Stimulated activated CD8-positive, alpha-beta memory T cell treated with anti-CD3 and anti-CD28 coated beads, Interleukin-4, amount 100 ng/mL, for 1 hour (primary cell): ENCODE measurements at regions not wholly inside any gene's neighbourhood (a gene's known extent, or its start where the extent isn't known, plus 50 kb on each side); places are given as distances from the start of the nearest gene placed in this dataset.
A peak's percentile ranks its signal among the peaks of the same experiment; 100 is the strongest.

Experiments used
- DNase-seq, 2 donors: peaks; one replicate each; pipeline ENCODE4 v3.0.0-alpha.2; 2020; ENCODE audit warnings: low read depth in 2 of 2, low spot score in 1 of 2

GRCh38 chr12:14252697-14253096, 112.8 kb upstream of the ATF7IP start:
- DNase-seq, result no peak

GRCh38 chr12:14253496-14253895, 112.0 kb upstream of the ATF7IP start:
- no peak for DNase-seq

- DNase-seq, result no peak
Measured at GRCh38 chr12:14254781-14255180, 110.7 kb upstream of the ATF7IP start.

GRCh38 chr12:14256121-14256520, 109.4 kb upstream of the ATF7IP start:
- DNase-seq, result no peak

- DNase-seq, result peak; percentile 24 to 63
Measured at GRCh38 chr12:14256555-14257169, 108.8 kb upstream of the ATF7IP start.

GRCh38 chr12:14257303-14257733, 108.2 kb upstream of the ATF7IP start:
- peak in 1 of 2 donors; percentile 40 for DNase-seq

GRCh38 chr12:14257734-14258574, 107.5 kb upstream of the ATF7IP start:
- peak in 1 of 2 donors; percentile 66 for DNase-seq

- no peak for DNase-seq
Measured at GRCh38 chr12:14258575-14258940, 106.9 kb upstream of the ATF7IP start.

GRCh38 chr12:14259481-14260010, 105.9 kb upstream of the ATF7IP start:
- no peak for DNase-seq

GRCh38 chr12:14260011-14260993, 105.2 kb upstream of the ATF7IP start:
- no peak for DNase-seq

GRCh38 chr12:14261096-14261495, 104.4 kb upstream of the ATF7IP start:
- no peak for DNase-seq

GRCh38 chr12:14261861-14262260, 103.6 kb upstream of the ATF7IP start:
- no peak for DNase-seq

- DNase-seq, result no peak
Measured at GRCh38 chr12:14262771-14263511, 102.5 kb upstream of the ATF7IP start.

- DNase-seq, result no peak
Measured at GRCh38 chr12:14263742-14264141, 101.7 kb upstream of the ATF7IP start.

GRCh38 chr12:14264316-14264715, 101.2 kb upstream of the ATF7IP start:
- DNase-seq, result no peak

GRCh38 chr12:14264778-14265177, 100.7 kb upstream of the ATF7IP start:
- DNase-seq, result no peak

- no peak for DNase-seq
Measured at GRCh38 chr12:14268120-14268515, 97.4 kb upstream of the ATF7IP start.

- DNase-seq, result no peak
Measured at GRCh38 chr12:14270392-14270791, 95.1 kb upstream of the ATF7IP start.

GRCh38 chr12:14272956-14273912, 92.2 kb upstream of the ATF7IP start:
- DNase-seq, result no peak
